Right ventricle myocardium inferior (tissue), 1 donor: ENCODE measurements at regions not wholly inside any gene's neighbourhood (a gene's known extent, or its start where the extent isn't known, plus 50 kb on each side); places are given as distances from the start of the nearest gene placed in this dataset.
"Not testable (repeated sequence)": the region's sequence is repeated elsewhere in the genome, so short reads cannot be mapped to it uniquely, and the experiment has no call there.

ENCODE experiments used
- ATAC-seq: fragments of 200-7000 bp; cut with Tn5 transposase; one replicate; pipeline ENCODE4 v1.9.1; 2020; ENCODE audit warnings: mild to moderate bottlenecking, moderate library complexity
- DNase-seq: peaks from one replicate; pipeline ENCODE4 v3.0.0; 2021; ENCODE audit errors: missing footprints
- intact Hi-C: fragments of 100-400 bp; cut with DNase I; formaldehyde crosslinking; loops from one replicate; pipeline ENCODE4 v1.11.0; 2022
- donor health status: DM: no; HTN: yes; CAD: no; lungs with severe emphysema.

DNA sequence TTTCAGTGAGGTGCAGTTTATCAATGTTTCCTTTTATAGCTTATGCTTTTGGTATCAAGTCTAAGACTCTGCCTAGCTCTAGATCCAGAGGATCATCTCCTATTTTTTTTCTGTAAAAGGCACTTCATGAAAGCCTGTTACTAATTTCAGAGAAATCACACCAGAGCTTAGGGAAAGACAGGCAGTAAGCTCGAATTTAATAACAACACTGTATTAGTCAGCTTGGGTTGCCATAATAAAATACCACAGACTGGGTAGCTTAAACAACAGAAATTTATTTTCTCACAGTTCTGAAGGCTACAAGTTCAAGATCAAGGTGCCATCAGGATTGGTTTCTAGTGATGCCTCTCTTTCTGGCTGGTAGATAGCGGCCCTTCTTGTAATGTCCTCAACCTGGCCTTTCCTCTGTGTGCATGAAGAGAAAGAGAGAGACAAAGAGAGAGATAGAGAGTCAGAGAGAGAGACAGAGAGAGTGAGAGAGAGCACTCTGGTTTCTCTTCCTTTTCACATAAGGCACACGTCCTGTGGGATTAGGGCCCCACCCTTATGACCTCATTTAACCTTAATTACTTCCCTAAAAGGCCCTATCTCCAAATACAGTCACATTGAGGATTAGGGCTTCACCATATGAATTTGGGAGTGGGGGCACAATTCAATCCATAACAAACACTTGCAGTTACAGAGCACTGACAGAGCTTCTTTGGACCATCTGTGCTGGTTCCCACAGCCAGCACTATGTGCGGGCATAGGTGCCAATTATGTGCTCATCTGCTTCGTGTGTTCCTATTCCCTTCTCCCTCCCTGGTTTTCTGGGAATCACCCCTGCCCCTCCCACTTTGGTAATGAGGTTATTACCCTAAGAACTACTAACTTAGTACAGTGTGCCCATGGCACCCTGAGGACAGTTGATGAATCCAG, 114.8 kb upstream of the MED14 start:
- no peak for ATAC-seq
- intact Hi-C loops, result no loop called here
- no peak for DNase-seq

DNA sequence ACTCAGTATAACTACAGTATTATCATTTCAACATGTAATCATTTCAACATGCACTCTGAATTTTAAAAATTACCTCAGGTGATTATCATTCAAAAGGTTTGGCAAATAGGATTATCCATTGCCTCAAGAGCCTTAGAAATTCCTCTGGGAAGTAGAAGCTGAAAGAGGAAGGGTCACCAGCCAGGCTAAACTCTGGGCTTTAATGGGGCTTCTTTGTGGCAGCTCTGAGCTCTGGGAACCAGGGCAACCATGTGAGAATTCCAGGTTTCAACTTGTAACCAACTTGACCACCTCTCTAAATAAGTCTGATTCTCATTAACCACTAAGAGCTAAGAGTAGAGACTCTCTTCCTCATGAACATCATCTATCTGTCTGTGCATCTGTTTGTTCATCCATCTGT, 117.2 kb upstream of the MED14 start:
- no peak for ATAC-seq
- intact Hi-C loops, result no loop called here

DNA sequence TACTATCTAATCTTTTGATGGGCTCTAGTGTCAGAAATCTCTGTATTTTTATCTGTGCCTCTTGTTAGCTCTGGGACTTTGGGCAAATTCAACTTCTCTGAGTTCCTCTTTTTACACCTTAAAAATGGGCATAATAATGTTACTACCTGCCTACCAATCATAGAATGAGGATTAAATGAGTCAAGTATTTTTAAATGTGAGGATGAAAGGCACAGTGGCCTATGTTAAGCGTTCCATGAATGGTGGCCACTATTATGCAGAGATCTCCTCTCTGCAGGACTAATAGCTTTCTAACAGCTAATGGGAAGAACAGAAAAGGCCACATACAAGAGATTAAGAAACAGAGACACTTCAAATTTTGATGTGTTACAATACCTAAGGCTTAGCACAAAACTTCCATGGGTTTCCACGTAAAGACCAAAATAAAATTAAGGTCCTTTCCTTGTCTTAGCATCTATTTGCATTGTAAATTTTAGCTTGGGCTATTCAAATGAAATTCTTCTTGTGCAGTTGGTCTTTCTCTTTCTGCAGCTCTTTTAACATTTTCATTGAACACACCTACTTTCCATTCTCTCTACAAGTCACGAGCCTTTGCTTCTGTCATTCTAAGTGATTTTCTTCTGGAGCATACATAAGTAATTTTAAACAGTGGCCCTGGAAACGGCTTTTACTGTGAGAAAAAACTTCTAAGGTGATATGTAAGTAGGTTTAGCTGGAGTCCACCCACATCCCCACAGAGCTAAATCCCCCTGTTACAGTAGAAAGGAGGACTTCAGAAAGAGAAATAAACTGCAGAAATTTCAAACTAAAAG, 117.9 kb upstream of the MED14 start:
- intact Hi-C loops, result no loop called here
- ATAC-seq (no peak), DNase-seq (no peak)

More for the DNA sequence above, 117.2 kb upstream of the MED14 start:
- DNase-seq, result no peak

DNA sequence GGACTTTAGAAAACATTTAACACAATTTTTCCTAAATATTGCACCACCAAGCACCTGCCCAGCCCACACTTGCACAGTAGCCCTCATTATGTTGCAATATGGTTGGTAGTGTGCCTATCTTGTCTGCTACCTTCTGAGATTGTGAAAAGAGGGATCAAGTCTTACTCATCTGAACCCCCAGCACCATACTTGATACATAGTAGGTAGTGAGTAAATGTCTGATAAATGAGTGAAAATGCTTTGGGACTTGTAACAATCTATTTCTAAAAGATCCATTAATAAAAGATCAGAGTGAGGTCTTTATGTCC, 118.4 kb upstream of the MED14 start:
- DNase-seq, result no peak
- intact Hi-C loops, result no loop called here
- no peak for ATAC-seq

DNA sequence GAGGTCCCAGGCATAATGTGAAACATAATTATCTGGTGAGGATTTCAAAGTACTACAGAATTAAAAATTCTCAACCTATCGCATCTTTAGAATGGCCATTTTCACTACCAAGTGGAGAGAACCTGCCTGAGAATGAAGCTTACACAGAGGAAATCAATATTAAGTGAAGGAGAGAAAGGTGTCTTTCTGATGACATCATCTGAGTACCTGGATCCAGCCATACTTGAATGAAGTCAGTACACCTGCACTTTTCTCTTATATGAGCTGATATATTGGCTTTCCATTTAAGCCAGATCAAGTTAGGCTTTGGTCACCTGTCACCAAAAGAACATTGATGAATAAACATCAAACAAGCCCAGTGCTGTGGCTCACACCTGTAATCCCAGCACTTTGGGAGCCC, 118.9 kb upstream of the MED14 start:
- intact Hi-C loops, result no loop called here
- ATAC-seq (no peak), DNase-seq (no peak)

DNA sequence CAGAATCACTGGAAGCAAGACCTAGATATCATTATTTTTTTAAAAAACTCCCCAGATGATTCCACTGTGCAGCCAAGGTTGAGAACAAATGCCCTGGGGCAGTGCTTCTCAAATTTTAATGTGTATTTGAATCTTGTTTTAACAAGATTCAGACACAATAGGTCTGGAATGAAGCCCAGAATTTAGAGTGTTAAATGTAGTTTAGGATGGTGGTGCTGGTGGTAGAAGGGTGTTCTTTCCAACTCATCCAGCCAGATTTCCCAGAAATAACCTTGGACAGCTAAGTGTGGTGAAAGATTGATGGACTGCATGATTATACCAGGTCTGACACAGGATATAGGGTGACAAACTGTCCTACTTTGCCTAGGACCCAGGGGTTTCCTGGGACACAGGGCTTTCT, 120.1 kb upstream of the MED14 start:
- DNase-seq, result no peak
- intact Hi-C loops, result no loop called here
- peak; percentile 52 for ATAC-seq

DNA sequence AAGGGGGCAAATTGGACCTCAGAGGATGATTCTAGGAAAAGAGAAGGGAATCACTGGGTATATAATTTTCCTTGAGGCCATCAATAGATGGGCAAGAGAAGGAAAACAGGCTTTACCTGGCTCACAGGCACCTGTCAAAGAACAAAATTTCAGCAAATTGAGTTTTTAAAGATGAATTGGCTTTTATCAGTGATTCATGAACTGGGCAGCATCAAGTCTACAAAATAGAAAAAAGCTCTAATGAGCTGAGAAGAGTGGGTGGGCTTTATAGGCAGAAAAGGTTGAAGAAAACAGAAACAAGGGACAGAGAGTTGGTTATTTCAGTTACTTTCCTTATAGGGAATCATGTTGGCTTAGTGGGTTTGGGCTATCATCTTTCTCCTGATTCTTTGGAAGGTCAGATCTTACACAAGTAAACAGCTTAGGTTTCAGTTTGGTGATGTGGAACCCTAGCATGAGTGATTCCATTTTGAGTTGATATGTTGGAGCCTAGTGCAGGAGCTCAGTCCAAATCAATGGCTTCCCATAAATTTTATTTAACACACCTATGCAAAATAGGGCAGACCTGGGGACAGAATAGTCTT, 120.7 kb upstream of the MED14 start:
- intact Hi-C loops, result no loop called here
- ATAC-seq (no peak), DNase-seq (no peak)

DNA sequence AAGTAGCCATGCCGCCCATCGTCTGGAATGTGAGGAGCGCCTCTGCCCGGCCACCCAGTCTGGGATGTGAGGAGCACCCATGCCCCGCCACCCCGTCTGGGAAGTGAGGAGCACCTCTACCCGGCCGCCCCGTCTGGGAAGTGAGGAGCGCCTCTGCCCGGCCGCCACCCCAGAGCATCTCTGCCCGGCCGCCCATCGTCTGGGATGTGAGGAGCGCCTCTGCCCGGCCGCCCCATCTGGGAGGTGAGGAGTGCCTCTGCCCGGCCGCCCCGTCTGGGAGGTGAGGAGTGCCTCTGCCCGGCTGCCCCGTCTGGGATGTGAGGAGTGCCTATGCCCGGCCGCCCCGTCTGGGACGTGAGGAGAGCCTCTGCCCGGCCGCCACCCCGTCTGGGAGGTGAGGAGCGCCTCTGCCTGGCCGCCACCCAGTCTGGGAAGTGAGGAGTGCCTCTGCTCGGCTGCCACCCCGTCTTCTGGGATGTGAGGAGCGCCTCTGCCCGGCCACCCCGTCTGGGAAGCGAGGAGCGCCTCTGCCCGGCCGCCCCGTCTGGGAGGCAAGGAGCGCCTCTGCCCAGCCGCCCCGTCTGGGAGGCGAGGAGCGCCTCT, 126.7 kb upstream of the MED14 start:
- DNase-seq, ATAC-seq, intact Hi-C loops: not testable (repeated sequence)

DNA sequence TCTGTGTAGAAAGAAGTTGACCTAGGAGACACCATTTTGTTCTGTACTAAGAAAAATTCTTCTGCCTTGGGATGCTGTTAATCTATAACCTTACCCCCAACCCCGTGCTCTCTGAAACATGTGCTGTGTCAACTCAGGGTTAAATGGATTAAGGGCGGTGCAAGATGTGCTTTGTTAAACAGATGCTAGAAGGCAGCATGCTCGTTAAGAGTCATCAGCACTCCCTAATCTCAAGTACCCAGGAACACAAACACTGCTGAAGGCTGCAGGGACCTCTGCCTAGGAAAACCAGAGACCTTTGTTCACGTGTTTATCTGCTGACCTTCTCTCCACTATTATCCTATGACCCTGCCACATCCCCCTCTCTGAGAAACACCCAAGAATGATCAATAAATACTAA, 127.9 kb upstream of the MED14 start:
- intact Hi-C loops, ATAC-seq, DNase-seq: not testable (repeated sequence)

DNA sequence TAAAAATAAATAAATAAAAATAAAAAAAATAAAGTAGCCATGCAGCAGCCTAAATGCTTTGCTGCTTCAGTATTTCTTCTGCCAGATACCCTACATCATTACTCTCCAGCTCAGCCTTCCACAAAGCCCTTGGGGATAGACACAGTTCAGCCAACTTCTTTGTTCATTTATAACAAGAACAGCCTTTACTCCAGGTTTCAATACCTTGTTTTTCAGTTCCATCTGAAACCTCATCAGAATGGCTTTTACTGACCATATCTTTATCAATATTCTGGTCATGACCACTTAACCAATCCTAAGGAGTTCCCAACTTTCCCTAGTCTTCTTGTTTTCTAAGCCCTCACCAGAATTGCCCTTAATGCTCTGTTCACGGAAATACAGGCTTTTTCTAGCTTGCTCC, 128.3 kb upstream of the MED14 start:
- ATAC-seq, result no peak
- intact Hi-C loops, result no loop called here
- no peak for DNase-seq

DNA sequence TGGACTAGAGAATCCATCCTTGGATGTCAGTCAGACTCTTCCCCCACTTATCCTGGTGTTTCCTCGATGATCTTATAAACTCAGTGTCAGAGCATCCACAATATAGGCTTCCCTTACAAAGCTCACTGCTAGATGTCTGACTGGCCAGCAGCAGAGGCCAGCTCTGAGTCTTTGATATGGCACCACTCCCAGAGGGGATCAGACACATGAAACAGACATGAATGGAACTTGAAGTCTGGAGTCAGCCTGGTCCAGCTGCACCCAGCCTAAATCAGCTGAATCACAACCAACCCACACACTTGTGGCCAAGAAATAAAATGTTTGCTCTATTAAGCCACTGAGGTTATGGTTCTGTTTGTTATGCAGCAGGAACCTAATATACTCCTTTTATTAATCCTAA, 129.6 kb upstream of the MED14 start:
- DNase-seq (no peak), ATAC-seq (no peak)
- intact Hi-C loops, result no loop called here

DNA sequence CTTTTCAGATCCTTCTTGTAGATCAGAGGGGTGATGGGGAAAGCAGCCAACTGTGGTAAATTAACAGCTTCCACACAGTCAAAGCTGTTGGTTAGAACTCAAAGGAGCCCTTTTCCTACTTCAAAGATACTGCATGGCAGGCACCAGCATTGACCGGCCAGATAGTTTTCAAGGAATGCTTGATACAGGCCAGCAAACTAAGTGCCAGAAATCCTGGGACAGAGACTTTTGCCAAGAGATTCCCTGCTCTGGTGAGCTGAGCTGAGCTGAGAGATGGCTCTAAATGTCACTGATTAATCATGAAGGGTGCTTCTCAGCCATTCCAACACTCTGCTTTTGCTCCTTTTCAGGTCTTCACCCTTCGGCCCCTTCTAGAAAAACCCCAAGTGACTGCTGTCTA, 131.6 kb upstream of the MED14 start:
- DNase-seq, result no peak
- peak; percentile 80 for ATAC-seq
- intact Hi-C loops, result no loop called here

DNA sequence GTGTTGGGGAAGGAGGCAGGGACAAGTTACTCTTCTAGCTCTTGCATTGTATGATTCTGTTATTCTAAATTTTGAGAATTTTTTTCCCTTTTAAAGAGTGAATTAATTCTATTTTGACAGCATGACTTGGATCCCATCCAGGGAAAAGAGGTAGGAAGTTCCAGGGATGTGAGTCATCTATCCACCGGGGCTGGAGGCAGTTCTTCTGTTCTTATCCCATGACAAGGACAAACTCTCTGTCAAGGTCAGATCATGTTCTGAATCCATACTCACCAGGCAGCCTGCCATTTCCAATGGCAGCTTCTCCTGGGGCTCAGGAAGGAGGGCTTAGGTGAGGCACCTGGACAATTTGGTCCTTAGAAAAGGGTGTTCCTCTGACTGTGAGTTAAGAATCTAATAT, 132.0 kb upstream of the MED14 start:
- intact Hi-C loops, result no loop called here
- ATAC-seq, result no peak
- DNase-seq, result no peak

DNA sequence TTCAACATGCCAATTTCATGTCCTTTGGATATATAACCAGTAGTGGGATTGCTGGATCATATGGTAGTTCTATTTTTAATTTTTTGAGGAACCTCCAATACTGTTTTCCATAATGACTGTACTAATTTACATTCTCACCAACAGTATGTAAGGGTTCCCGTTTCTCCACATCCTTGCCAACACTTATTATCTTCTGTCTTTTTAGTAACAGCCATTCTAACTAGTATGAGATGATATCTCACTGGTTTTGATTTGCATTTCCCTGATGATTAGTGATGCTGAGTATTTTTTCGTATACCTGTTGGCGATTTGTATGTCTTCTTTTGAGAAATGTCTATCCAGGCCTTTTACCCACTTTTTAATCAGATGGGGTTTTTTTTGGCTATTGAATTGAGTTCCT, 133.5 kb upstream of the MED14 start:
- intact Hi-C loops, result no loop called here
- ATAC-seq (no peak), DNase-seq (no peak)

DNA sequence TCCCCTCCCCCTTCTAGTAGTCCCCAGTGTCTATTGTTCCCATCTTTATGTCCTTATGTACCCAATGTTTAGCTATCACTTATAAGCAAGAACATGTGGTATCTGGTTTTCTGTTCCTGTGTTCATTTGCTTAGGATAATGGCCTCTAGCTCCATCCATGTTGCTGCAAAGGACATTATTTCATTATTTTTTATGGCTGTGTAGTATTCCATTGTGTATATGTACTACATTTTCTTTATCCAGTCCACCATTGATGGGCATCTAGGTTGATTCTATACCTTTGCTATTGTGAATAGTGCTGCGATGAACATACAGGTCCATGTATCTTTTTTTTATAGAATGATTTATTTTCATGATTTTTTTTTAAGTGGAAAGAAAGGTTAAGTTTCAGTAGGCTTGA, 135.6 kb upstream of the MED14 start:
- intact Hi-C loops, result loop anchor here (10.0 kb wide), 1 partner anchor 214 kb away; the partner anchor contains the start of gene USP9X
- not testable (repeated sequence) for DNase-seq, ATAC-seq

DNA sequence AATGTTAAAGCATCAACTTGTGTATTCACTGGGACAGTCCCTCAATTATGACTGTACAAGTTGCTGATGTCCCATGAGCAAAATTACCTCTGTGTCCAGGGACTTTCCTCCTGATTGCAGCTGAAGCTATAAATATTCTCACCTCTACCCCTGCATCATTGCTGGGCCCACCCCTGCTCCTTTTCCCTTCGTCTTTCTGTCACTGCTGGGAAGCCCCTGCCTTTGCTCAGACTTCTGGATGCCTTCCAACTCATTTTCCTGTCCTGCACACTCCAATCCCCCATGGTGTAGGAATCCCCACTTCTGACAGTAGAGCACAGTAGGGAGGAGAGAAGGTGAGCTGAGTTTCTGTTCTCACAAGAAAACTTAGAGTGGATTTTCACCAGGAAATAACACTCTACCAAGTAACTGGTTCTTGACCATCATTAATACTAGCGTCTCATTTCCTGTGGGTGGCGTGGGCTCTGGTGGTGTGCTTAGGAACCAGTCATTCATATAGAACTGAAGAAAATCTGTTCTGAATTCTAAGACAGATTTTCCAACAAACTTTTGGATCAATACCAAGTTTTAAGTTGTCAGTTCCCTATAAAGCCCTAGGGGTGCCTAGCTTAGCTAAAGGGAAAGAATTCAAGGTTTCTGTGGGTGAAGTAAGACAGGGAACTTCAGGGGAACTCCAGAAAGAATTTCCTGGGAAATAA, 136.2 kb upstream of the MED14 start:
- ATAC-seq, result no peak
- no peak for DNase-seq
- intact Hi-C loops, result loop anchor here (10.0 kb wide), 1 partner anchor 213 kb away; the partner anchor contains the start of gene USP9X

DNA sequence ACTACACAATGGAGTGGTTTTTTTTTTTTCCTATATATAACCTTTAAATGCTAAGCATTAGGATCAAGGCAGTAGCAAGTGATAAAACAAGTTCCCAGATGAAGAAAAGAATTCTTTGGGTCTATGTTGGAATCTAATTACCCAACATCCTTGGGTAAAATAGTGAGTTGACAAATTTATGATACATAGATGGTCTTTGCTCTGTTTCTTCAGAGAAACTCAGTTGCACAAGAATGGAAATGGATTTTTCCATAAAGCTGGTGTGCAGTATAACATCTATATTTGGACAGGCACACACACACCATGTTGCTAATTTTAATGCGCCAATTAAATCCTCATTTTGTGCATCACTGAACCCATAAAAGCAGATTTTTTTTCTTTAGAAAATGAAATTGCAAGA, 137.0 kb upstream of the MED14 start:
- no peak for DNase-seq
- no peak for ATAC-seq
- intact Hi-C loops, result loop anchor here (10.0 kb wide), 1 partner anchor 212 kb away; the partner anchor contains the start of gene USP9X

DNA sequence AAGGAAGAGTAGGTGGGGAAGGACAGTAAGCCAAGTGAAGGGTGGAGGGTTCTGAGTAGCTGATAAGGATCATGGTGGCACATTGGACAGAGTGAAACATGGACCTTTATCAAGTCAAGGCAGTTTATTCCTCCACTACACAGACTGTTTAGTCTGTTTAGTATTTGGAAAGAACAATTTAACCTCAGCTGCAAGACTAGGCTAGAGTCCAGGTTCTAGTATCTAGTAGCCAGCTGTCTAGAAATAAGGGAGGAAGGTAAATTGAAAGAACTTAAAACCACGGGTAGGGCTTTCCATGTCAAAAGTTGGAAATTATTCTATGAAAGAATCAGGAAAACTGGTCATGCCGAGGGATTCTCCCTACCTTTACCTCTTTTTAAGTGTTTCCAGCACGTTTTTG, 140.1 kb upstream of the MED14 start:
- intact Hi-C loops, result loop anchor here (10.0 kb wide), 1 partner anchor 209 kb away; the partner anchor contains the start of gene USP9X
- no peak for ATAC-seq

More for the DNA sequence above, 140.1 kb upstream of the MED14 start:
- no peak for DNase-seq
